ENCODE measurements at regions not wholly inside any gene's neighbourhood (a gene's known extent, or its start where the extent isn't known, plus 50 kb on each side); places are given as distances from the start of the nearest gene placed in this dataset.

DNA sequence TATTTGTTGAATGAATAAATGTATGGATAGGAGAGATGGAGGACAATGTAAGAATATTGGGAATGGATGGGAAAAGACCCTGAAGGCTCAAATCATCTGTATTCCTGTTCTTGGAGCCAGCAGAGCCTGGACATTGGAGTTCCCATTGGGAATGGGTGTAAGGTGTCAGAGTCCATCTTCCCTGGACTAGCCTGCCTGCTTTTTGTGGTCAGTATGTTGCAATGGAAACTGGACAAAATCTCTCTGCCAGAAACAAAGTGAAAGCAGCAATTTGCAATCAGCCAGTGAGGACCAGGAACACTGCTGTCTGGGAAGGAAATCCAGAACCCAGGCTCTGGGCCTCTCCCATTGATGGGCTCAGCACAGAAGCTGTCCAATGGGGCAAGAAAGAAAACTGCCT, 83.5 kb upstream of the SKOR2 start:
- TF ChIP-seq, protein P1, sequence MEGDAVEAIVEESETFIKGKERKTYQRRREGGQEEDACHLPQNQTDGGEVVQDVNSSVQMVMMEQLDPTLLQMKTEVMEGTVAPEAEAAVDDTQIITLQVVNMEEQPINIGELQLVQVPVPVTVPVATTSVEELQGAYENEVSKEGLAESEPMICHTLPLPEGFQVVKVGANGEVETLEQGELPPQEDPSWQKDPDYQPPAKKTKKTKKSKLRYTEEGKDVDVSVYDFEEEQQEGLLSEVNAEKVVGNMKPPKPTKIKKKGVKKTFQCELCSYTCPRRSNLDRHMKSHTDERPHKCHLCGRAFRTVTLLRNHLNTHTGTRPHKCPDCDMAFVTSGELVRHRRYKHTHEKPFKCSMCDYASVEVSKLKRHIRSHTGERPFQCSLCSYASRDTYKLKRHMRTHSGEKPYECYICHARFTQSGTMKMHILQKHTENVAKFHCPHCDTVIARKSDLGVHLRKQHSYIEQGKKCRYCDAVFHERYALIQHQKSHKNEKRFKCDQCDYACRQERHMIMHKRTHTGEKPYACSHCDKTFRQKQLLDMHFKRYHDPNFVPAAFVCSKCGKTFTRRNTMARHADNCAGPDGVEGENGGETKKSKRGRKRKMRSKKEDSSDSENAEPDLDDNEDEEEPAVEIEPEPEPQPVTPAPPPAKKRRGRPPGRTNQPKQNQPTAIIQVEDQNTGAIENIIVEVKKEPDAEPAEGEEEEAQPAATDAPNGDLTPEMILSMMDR (IDR thresholded peaks at IDR 0.05; ENCODE audit: low read depth, low read length) = no peak
- TF ChIP-seq EZH2phosphoT487 (IDR thresholded peaks at IDR 0.05; ENCODE audit: low read depth) = no peak
